ENCODE measurements at regions not wholly inside any gene's neighbourhood (a gene's known extent, or its start where the extent isn't known, plus 50 kb on each side); places are given as distances from the start of the nearest gene placed in this dataset.
"Not testable (repeated sequence)": the region's sequence is repeated elsewhere in the genome, so short reads cannot be mapped to it uniquely, and the experiment has no call there.

- no peak for DNase-seq
These were observed 537.5 kb upstream of the CCDC54 start for GRCh38 chr3:106839576-106840280.

GRCh38 chr3:106840319-106840718 is 536.9 kb upstream of the CCDC54 start:
- no peak for DNase-seq

DNA sequence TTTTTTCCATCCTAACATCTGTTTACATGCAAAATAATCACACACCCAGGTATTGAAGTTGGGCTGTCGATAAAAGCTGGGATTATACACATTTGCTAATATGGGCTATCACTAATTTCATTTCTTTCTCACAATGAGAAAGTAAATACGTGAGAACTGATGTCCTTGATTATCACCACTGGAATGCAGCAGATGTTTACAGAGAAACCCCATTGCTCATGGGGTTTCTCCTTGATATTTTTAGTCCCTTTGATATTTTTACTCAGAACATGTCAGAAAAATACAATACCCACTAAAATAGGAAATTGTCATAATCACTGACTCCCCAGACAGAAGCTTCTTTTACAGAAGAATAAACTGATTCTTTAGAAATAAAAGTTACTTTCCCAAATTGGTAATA is 535.1 kb upstream of the CCDC54 start:
- DNase-seq = no peak

DNA sequence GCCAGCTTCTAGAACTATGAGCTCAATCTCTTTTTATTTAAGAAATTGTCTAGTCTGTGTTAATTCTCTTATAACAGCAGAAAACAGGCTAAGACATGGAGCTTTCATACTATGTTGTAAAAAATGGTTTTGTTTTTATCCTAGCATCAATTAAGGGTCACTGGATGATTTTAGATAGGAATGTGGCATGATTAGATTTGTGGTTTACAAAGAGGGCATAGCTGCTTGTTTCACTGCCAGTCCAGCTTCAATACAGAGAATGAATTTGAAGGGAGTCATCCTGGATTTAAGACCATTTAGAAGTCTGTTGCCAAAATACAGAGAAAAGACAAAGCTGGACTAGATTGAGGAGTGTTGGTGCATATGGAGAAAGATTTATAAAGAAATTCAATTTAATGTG is 532.6 kb upstream of the CCDC54 start:
- DNase-seq = no peak

DNA sequence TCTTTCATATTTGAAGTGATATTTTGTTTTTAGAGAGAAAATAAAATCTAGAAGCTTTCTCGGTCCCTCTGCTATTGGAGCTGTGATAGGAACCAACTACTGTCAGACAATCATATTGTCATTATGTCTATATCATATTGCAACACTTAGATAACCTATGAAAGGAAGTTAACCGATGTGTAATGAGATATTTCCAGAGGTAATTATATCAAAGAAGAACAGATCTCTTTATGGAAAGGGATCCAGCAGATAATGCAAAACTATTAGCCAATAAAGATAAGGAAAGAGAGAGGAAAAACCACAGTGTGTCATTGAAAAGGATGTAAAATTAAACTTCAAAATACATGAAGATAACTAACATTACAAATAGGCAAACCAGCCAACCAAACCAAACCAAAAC is 529.1 kb upstream of the CCDC54 start:
- no peak for DNase-seq

DNA sequence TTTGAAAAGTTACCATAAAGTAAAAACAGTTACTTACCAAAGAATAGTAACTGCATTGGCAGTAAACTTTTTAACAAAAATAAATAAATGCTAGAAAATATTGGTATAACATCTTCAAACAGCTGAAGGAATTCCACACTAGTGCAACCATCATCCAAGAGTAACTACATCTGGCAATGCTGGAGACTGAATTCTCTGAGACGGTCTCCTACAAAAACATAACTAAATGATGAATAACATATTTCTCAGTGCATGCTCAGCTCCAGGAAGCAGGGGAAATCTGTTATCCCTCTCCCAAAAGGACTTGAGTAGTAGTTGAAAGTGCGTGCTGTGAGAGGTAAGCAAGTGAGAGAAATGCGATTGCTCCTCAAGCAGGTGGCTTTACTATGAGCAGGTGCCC is 526.8 kb upstream of the CCDC54 start:
- no peak for DNase-seq

DNA sequence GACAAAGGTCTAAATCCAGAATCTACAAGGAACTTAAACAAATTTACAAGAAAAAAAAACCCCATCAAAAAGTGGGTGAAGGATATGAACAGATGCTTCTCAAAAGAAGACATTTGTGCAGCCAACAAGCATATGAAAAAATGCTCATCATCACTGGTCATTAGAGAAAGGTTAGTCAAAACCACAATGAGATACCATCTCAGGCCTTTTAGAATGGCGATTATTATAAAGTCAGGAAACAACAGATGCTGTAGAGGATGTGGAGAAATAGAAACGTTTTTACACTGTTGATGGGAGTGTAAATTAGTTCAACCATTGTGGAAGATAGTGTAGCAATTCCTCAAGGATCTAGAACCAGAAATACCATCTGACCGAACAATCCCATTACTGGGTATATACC is 518.9 kb upstream of the CCDC54 start:
- DNase-seq = not testable (repeated sequence)

DNA sequence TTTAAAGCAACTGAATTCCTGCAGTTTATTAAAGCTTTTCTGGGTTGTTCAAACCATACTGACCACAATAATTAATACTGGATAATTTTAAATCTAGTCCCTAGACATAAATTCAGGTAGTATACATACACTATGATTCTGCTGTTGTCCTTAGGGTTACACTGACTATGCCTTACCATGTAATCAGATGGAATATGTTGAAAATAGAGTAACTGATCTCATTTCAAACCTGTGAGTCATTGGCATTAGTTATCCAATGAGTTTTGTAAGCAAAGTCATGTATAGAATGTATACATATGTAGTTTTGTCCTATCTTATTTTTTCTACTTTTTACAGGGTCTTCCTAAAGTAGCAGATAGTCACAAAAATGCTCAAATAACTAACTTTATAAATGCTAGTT is 517.1 kb upstream of the CCDC54 start:
- DNase-seq = no peak

- no peak for DNase-seq
These were observed 515.2 kb upstream of the CCDC54 start for GRCh38 chr3:106862067-106862466.

- DNase-seq = no peak
These were observed 499.6 kb upstream of the CCDC54 start for GRCh38 chr3:106877627-106878026.

- DNase-seq = no peak
These were observed 497.0 kb upstream of the CCDC54 start for GRCh38 chr3:106880206-106880605.

GRCh38 chr3:106881186-106881585 is 496.1 kb upstream of the CCDC54 start:
- DNase-seq = no peak

DNA sequence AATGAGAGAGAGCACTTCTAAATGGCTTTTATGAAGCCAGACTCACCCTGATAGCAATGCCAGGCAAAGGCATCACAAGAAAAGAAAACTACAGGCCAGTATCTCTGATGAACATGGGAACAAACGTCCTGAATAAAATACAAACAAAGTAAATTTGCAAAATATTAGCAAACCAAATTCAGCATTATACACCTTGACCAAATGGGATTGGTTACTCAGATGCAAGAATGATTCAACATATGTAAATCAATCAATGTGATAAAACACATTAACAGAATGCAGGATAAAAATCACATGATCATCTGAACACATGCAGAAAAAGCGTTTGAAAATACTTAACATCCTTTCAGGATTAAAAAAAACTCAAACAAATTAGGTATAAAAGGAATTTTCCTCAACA is 494.9 kb upstream of the CCDC54 start:
- DNase-seq = no peak

DNA sequence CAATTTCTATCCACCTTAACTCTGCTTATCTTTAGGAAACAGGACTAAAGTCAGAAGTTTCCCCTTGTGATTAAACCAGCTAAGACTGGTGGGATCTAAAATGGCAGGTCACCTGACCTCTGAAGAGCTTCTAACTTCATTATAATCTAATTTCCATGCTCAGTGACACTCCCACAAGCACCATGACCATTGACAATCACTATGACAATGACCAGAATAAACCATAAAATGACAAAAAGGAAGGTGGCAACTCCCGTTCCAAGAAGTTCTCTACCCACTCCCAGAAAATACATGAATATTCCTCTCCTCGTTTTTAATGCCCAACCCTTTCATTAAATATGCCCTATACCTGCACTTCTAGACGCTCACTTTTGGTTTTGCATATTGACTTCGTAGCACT is 471.2 kb upstream of the CCDC54 start:
- DNase-seq = no peak

GRCh38 chr3:106908181-106908938 is 468.9 kb upstream of the CCDC54 start:
- no peak for DNase-seq

- DNase-seq = no peak
These were observed 464.0 kb upstream of the CCDC54 start for GRCh38 chr3:106913111-106913698.

DNA sequence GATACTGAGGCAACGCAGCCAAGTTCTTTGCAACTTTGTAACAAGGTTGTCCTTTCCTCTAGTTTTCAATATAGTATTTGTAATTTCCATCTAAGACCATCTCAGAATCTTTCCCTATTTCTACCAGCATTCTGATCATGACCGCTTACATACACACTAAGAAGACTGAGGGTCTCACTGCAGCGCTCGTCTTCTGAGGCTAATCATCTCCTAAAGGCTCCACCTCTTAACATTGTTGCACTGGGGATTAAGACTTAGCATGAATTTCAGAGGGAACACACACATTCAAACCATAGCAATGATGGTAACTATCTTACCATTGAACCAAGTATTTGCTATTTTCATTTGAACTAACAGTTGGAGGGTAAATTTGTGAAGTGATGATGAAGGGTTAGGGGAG is 463.3 kb upstream of the CCDC54 start:
- DNase-seq = no peak

GRCh38 chr3:106920609-106921008 is 456.6 kb upstream of the CCDC54 start:
- DNase-seq = no peak

DNA sequence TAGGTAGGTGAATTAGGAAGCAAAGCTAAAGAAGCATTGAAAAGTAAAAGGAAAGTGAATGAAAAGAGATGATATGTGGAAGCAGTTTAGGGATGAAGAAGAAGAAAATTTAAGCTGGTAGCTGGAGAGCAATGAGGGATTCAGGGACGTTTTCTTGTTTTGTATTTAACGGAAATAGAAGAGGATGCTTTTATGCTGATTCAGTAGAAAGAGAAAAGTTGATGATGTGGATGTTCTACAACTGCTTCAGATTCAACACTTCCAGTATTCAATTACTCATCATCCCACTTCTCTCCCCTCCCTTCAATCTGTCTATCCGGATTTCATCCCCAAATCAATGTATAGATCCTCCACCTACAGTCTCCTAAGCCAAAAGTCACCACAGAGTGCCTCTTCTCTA is 448.2 kb upstream of the CCDC54 start:
- DNase-seq = no peak

DNA sequence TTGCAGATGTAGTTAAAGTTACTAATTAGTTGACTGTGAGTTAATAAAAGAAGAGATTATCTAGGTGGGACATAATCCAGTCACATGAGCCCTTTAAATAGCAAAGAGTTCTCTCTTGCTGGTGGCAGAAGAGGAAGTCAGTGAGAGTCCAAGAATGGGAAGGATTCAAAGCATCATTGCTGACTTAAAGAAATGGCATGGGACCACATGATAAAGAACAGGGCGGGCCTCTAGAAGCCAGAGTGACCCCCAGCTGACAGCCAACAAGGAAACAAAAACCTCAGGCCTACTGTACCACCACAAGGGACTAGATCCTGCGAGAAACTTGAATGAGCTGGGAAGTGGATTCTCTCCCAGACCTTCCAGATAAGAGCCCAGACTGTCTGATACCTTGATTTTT is 447.2 kb upstream of the CCDC54 start:
- no peak for DNase-seq

- DNase-seq = no peak
These were observed 445.3 kb upstream of the CCDC54 start for GRCh38 chr3:106931904-106932303.

- no peak for DNase-seq
These were observed 440.9 kb upstream of the CCDC54 start for GRCh38 chr3:106936337-106936736.

GRCh38 chr3:106942051-106942450 is 435.2 kb upstream of the CCDC54 start:
- no peak for DNase-seq

GRCh38 chr3:106943071-106943470 is 434.2 kb upstream of the CCDC54 start:
- no peak for DNase-seq

All from NCI-H187 (cell line).